ENCODE measurements at regions not wholly inside any gene's neighbourhood (a gene's known extent, or its start where the extent isn't known, plus 50 kb on each side); places are given as distances from the start of the nearest gene placed in this dataset.

- 97% methylated on average over 5 of the region's 5 CpGs for WGBS
- Histone ChIP-seq H3K4me3 (ENCODE audit: low read depth, low read length) (no peak overlapping the region), H3K4me1 (ENCODE audit: insufficient read depth) (no peaks in the 10 kb centered on the region), H3K27ac (ENCODE audit: low read depth) (no peak overlapping the region), H3K36me3 (ENCODE audit: insufficient read depth) (no peaks in the 10 kb centered on the region)
- DNase-seq (ENCODE audit: extremely low spot score) = no peak
Observed at GRCh38 chr16:11480634-11481033, 106.1 kb downstream of the LITAF start.

DNA sequence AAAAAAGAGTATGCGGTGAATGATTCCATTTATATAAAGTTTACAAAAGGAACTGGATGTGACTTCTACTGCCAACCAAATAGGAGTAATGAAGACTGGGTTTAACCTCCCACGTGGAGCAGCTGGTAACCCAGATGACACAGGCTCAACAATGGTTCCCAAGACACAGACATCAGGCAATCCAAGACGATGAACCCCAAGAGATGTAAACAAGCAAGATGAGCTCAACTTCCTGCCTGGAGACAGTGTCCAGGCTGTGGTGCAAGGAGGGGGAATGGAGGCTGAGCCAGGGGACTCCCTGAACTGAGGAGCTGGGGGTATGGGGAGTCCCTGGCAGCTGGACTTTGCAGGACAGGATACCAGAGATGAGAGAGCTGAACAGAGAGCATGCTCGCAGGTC, 104.7 kb downstream of the LITAF start:
- H3K4me3 ChIP-seq (ENCODE audit: low read depth, low read length) = no peak overlapping the region
- no peaks in the 10 kb centered on the region for H3K36me3 ChIP-seq (ENCODE audit: insufficient read depth)
- H3K27ac ChIP-seq (ENCODE audit: low read depth) = no peak overlapping the region
- H3K4me1 ChIP-seq (ENCODE audit: insufficient read depth) = no peaks in the 10 kb centered on the region
- 51% methylated on average over 4 of the region's 4 CpGs for WGBS
- DNase-seq (ENCODE audit: extremely low spot score) = no peak

DNA sequence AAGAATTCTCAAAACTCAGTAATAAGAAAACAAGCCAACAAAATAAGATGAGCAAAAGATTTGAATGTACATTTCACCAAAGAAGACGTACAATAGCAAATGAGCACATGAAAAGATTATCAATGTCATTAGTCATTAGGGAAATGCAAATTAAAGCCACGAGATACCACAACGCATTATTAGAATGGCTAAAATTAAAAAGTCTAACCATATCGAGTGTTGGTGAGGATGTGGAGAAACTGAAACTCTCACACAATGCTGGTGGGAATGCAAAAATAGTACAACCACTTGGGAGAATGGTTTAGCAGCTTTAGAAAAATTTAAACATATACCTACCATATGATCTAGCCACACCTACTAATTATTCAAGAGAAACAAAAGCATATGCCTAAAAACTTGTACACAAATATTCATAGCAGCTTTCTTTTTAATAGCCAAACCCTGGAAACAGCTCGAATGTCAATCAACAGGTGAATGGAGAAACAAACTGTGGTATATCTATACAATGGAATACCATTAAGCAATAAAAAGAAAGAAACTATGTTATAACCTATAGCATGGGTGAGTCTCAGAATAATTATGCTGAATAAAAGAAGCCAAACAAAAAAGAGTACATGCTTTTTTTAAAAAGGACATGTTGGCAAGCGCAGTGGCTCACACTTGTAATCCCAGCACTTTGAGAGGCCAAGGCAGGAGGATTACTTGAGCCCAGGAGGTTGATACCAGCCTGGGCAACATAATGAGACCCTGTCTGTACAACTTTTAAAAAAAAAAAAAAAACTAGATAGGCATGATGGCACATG, 103.6 kb downstream of the LITAF start:
- Histone ChIP-seq H3K4me1 (ENCODE audit: insufficient read depth) (no peaks in the 10 kb centered on the region), H3K4me3 (ENCODE audit: low read depth, low read length) (no peak overlapping the region), H3K36me3 (ENCODE audit: insufficient read depth) (no peaks in the 10 kb centered on the region), H3K27ac (ENCODE audit: low read depth) (no peak overlapping the region)
- 94% methylated on average over 6 of the region's 6 CpGs for WGBS
- DNase-seq (ENCODE audit: extremely low spot score) = no peak

DNA sequence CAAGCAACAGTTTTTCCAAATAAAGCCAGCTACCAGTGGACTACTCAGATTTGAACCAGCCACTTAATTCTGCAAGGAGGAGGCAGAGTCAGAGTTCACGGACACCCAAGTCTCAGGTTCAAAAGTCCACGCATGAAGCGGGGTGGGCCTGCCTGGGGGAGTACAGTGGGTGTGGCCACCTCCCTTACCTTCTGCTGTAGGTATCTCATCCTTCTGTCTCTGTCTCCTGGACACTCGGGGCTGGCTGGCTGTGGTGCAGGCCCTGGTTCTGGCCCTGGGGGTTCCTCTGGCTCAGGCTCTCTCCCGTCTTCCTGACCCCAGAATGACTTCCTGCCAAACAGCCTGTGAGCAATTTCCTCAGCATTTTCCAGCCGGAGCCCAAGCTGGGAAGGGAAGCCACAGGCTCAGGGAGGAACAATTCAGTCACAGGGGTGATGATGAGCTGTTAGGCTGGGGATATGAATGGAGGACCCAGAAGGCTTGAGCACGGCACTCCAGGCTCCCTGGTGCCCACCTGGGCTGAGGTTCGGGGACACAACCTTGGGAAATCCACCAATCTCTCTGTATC, 101.9 kb downstream of the LITAF start:
- no peaks in the 10 kb centered on the region for H3K4me1 ChIP-seq (ENCODE audit: insufficient read depth)
- no peaks in the 10 kb centered on the region for H3K36me3 ChIP-seq (ENCODE audit: insufficient read depth)
- no peak overlapping the region for H3K27ac ChIP-seq (ENCODE audit: low read depth)
- 79% methylated on average over 8 of the region's 8 CpGs for WGBS
- no peak for DNase-seq (ENCODE audit: extremely low spot score)
- no peak overlapping the region for H3K4me3 ChIP-seq (ENCODE audit: low read depth, low read length)

- Histone ChIP-seq H3K36me3 (ENCODE audit: insufficient read depth) (no peaks in the 10 kb centered on the region), H3K4me3 (ENCODE audit: low read depth, low read length) (no peak overlapping the region), H3K4me1 (ENCODE audit: insufficient read depth) (no peaks in the 10 kb centered on the region), H3K27ac (ENCODE audit: low read depth) (no peak overlapping the region)
- DNase-seq (ENCODE audit: extremely low spot score) = no peak
Observed at GRCh38 chr16:11485676-11486075, 101.0 kb downstream of the LITAF start.

DNA sequence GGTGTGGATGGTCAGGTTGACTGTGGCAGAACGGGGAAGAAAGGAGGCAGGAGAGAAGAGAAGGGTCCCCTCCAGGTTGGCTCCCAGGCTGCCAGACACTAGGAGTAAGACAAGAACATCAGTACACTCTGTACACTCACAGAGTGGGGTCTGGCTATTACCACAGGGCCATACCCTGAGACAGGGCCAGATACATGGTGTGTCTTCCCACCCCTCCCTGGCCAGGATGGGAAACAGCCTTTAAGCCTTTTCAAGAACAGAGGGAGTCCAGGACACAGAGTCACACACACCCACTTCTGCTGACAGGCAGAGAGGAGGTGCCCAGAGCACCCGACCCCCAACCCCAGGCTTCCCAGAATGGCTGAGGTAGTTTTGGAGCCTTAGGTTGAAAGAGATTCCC, 99.4 kb downstream of the LITAF start:
- Histone ChIP-seq H3K36me3 (ENCODE audit: insufficient read depth) (no peaks in the 10 kb centered on the region), H3K4me3 (ENCODE audit: low read depth, low read length) (no peak overlapping the region), H3K27ac (ENCODE audit: low read depth) (no peak overlapping the region), H3K4me1 (ENCODE audit: insufficient read depth) (no peaks in the 10 kb centered on the region)
- WGBS = 98% methylated on average over 2 of the region's 2 CpGs
- no peak for DNase-seq (ENCODE audit: extremely low spot score)

DNA sequence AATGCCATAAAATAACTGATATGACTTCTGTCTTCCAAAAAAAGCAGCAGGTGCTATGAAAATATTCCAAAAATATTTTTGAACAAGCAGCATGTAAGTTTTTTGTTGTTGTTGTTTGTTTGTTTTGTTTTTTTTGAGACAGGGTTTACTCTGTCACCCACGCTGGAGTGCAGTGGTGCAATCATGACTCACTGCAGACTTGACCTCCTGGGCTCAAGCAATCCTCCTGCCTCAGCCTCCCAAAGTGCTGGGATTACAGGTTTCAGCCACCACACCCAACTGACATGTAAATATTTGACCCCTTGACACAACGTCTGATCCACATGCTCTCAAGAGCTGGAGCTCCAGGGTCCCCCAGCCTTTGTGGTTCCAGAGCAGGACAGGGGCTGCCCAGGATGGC, 98.4 kb downstream of the LITAF start:
- no peak overlapping the region for H3K4me3 ChIP-seq (ENCODE audit: low read depth, low read length)
- DNase-seq (ENCODE audit: extremely low spot score) = no peak
- no peaks in the 10 kb centered on the region for H3K36me3 ChIP-seq (ENCODE audit: insufficient read depth)
- H3K27ac ChIP-seq (ENCODE audit: low read depth) = no peak overlapping the region
- WGBS = 60% methylated on average over 2 of the region's 2 CpGs
- H3K4me1 ChIP-seq (ENCODE audit: insufficient read depth) = no peaks in the 10 kb centered on the region

GRCh38 chr16:11491524-11491923, 95.2 kb downstream of the LITAF start:
- H3K36me3 ChIP-seq (ENCODE audit: insufficient read depth) = no peaks in the 10 kb centered on the region
- H3K27ac ChIP-seq (ENCODE audit: low read depth) = no peak overlapping the region
- DNase-seq (ENCODE audit: extremely low spot score) = no peak
- no peaks in the 10 kb centered on the region for H3K4me1 ChIP-seq (ENCODE audit: insufficient read depth)
- H3K4me3 ChIP-seq (ENCODE audit: low read depth, low read length) = no peak overlapping the region
- 94% methylated on average over 6 of the region's 6 CpGs for whole genome bisulfite sequencing

- H3K4me1 ChIP-seq (ENCODE audit: insufficient read depth) = no peaks in the 10 kb centered on the region
- H3K36me3 ChIP-seq (ENCODE audit: insufficient read depth) = no peaks in the 10 kb centered on the region
- no peak for DNase-seq (ENCODE audit: extremely low spot score)
- no peak overlapping the region for H3K27ac ChIP-seq (ENCODE audit: low read depth)
- H3K4me3 ChIP-seq (ENCODE audit: low read depth, low read length) = no peak overlapping the region
- WGBS = 98% methylated on average over 4 of the region's 4 CpGs
Observed at GRCh38 chr16:11492808-11493530, 93.8 kb downstream of the LITAF start.

DNA sequence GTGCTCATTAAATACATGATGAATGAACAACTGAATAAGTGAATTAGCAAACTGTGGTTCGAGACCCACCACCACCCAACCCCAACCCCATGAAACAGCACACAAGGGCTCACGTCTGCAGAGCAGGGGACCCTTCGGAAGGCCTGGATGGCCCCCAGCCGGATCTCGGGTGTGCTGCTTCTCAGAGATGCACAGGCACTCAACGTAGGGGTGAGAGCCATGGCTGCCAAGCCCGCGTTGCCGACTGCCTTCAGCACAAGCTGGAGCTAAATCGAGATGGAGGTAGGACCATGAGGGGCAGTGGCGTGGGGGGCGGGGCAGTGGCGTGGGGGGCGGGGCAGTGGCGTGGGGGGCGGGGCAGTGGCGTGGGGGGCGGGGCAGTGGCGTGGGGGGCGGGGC, 93.2 kb downstream of the LITAF start:
- DNase-seq (ENCODE audit: extremely low spot score) = no peak
- Histone ChIP-seq H3K4me1 (ENCODE audit: insufficient read depth) (no peaks in the 10 kb centered on the region), H3K4me3 (ENCODE audit: low read depth, low read length) (no peak overlapping the region), H3K36me3 (ENCODE audit: insufficient read depth) (no peaks in the 10 kb centered on the region), H3K27ac (ENCODE audit: low read depth) (no peak overlapping the region)
- 86% methylated on average over 16 of the region's 20 CpGs for WGBS

DNA sequence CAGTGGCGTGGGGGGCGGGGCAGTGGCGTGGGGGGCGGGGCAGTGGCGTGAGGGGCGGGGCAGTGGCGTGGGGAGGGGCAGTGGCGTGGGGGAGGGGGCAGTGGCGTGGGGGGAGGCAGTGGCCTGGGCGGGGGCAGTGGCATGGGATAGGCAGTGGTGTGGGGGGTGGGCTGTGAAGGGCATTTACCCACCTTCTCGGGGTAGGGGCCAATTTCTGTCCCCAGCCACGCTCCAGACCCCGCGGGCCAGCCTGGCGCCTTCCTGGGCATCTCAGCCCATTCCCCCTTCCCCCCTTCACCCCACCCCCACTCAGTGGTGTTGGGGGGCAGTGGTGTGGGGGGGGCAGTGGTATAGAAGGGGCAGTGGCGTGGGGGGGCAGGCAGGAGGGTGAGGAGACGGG, 92.7 kb downstream of the LITAF start:
- DNase-seq (ENCODE audit: extremely low spot score) = no peak
- H3K27ac ChIP-seq (ENCODE audit: low read depth) = no peak overlapping the region
- WGBS = 84% methylated on average over 11 of the region's 17 CpGs
- no peaks in the 10 kb centered on the region for H3K4me1 ChIP-seq (ENCODE audit: insufficient read depth)
- no peaks in the 10 kb centered on the region for H3K36me3 ChIP-seq (ENCODE audit: insufficient read depth)
- no peak overlapping the region for H3K4me3 ChIP-seq (ENCODE audit: low read depth, low read length)

DNA sequence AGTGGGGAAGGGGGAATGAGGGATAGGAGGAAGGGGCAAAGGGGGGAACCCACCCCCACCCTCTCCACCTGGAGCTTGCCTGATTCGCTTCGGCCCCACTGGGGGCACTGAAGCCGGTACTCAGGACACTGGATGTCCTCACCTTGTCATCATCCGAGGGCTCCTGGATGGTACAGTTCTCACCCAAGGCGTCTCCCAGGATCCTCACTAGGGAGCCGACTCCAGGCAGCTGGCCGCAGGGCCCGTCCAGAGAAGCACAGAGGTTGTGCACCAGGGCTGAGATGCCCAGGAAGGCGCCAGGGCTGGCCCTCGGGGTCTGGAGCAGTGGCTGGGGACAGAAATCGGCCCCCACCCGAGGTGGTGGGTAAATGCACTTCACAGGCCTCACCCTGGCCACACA, 92.3 kb downstream of the LITAF start:
- DNase-seq (ENCODE audit: extremely low spot score) = no peak
- 92% methylated on average over 12 of the region's 12 CpGs for WGBS
- Histone ChIP-seq H3K36me3 (ENCODE audit: insufficient read depth) (no peaks in the 10 kb centered on the region), H3K4me1 (ENCODE audit: insufficient read depth) (no peaks in the 10 kb centered on the region), H3K27ac (ENCODE audit: low read depth) (no peak overlapping the region), H3K4me3 (ENCODE audit: low read depth, low read length) (no peak overlapping the region)

GRCh38 chr16:11495066-11495407, 91.7 kb downstream of the LITAF start:
- 75% methylated on average over 5 of the region's 5 CpGs for WGBS
- no peaks in the 10 kb centered on the region for H3K36me3 ChIP-seq (ENCODE audit: insufficient read depth)
- no peak for DNase-seq (ENCODE audit: extremely low spot score)
- no peak overlapping the region for H3K4me3 ChIP-seq (ENCODE audit: low read depth, low read length)
- no peaks in the 10 kb centered on the region for H3K4me1 ChIP-seq (ENCODE audit: insufficient read depth)
- H3K27ac ChIP-seq (ENCODE audit: low read depth) = peak overlapping the region; percentile 13

Data from urinary bladder (tissue), 3 donors.